Suppressor macrophage treated with lipopolysaccharide for 4 hours (primary cell): ENCODE measurements at regions not wholly inside any gene's neighbourhood (a gene's known extent, or its start where the extent isn't known, plus 50 kb on each side); places are given as distances from the start of the nearest gene placed in this dataset.

ENCODE experiments used
- DNase-seq: peaks from one replicate; pipeline ENCODE4 v3.0.0-alpha.2; 2020

- no peak for DNase-seq
Measured at GRCh38 chr9:17978773-17979172, 399.9 kb downstream of the SH3GL2 start.

DNA sequence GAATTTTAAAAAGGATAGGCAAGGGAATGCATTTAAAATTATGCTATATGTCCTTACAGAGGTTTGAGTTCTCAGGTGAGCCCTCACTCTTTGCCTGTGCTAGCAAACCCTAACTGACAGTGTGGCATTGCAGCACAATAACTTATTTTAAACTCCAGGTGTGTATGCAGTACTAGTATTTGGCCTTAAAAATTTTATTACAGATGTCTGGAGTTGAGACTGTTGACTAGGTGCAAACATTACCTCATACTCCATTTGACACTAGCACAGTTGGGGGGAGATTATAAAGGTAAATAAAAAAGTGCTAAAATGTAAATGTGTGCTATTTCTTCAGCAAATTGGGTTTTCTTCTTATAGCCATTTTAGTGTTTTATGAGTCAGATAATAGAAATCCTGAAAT, 407.7 kb downstream of the SH3GL2 start:
- DNase-seq: no peak

GRCh38 chr9:17987189-17987588, 408.3 kb downstream of the SH3GL2 start:
- no peak for DNase-seq

DNA sequence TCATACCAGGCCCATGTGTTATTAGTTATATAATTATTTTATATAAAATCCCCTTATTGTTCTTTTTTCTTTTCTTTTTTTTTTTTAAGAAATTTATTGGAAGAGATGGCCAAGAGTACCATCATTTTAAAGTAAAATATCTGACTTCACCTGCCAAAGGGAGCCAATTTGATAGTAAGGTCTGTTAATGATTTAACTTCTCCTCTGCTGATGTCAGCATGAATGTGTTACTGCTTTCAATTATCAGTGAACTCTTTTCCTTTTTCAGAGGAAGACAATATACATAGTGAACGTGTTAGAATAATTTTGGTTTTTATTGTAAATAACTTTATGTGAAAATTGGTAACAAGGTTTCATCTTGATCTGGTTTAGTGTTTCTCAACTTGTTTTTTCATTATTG, 409.6 kb downstream of the SH3GL2 start:
- no peak for DNase-seq

- DNase-seq: no peak
Measured at GRCh38 chr9:17990602-17991001, 411.7 kb downstream of the SH3GL2 start.

GRCh38 chr9:17993024-17993423, 414.2 kb downstream of the SH3GL2 start:
- no peak for DNase-seq

- DNase-seq: no peak
Measured at GRCh38 chr9:17994695-17995425, 416.0 kb downstream of the SH3GL2 start.

DNA sequence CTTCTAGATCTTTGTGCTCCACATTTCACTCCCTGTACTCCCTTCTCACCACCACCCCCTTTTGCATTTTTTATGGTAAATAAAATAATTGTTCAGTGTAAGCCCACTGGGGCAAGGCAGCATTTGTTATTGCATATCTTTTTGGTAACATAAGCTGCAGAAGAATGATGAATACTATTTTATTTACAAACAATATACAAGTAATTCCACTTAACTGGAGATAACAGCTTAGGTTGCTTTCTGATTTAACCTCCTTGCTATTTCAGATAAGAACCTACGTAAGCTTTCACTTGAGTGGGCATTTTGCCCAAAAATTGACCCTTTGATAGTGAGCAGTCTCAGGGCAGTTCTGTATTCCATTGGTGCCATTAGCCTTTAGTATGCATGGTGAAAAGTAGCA, 417.9 kb downstream of the SH3GL2 start:
- no peak for DNase-seq

DNA sequence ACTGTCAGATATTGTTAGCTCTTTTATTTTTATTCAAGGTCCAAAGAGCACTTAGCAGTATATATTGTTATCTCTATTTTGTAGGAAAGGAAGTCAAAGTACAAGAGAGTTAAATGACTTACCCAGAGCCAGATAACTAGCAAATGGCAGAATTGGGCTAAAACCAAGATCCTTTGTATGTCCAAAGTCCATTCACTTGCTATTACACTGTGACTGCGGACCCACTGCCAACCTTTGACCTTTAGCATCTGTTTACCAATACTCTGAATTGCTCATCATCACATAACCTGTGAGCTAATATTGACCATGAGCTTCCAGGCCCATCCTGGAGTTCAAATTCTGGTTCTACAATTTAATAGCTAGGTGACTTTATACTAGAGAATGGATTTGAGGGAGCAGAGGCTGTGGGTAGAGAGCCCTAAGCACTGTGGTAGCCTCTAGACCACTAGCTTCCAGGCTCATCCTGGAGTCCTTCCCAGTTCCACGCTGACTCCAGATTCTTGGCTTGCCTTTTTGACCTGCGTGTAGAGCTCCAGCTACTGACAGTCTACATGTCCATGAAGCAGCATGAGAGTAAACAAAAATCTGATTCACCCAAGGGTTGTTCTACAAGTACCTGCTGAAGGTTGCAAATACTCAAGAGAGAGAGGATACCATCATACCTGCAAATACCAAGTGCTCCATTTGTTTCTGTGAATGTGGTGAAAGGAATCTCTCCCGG, 424.0 kb downstream of the SH3GL2 start:
- DNase-seq: no peak

GRCh38 chr9:18006591-18006990, 427.7 kb downstream of the SH3GL2 start:
- no peak for DNase-seq

- no peak for DNase-seq
Measured at GRCh38 chr9:18007621-18008020, 428.8 kb downstream of the SH3GL2 start.

- DNase-seq: no peak
Measured at GRCh38 chr9:18009902-18010301, 431.0 kb downstream of the SH3GL2 start.

DNA sequence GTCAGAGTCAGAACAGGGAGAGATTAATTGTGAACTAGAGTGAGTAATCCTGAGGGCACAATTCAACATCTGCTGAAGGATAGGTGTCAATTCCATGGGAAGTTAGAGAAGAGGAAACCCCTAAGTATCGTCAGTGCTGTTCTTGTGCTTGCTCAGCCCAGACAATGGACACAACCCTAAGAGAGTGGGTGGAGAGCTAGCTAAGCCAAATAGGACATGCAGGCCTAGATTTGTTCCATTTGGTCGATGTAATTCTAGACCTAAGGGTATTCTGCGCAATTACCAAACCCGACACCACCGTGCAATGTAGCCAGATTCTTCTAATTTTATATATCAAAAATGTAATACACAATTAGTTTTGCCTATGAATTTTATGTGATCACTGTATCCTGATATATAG, 431.6 kb downstream of the SH3GL2 start:
- DNase-seq: no peak

DNA sequence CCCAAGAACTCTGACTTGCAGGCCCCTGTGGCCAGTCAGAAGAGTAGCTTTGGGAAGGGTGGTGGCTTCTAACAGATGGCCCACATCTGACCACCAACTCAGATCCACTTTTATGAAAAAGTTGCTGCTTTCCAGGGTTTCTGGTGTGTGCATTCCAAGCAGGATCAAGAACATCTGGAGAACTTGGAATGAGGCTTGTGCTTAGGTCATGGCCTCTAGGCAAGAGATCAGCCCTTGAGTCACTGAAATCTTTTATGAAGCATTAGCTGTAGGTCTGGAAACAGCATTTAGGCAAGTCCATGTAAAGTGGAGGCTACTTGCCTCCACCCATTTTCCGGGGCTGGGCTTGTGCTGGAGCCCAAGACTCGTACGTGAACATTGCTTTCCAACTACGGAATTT, 433.3 kb downstream of the SH3GL2 start:
- DNase-seq: no peak

- DNase-seq: no peak
Measured at GRCh38 chr9:18014556-18014955, 435.7 kb downstream of the SH3GL2 start.

DNA sequence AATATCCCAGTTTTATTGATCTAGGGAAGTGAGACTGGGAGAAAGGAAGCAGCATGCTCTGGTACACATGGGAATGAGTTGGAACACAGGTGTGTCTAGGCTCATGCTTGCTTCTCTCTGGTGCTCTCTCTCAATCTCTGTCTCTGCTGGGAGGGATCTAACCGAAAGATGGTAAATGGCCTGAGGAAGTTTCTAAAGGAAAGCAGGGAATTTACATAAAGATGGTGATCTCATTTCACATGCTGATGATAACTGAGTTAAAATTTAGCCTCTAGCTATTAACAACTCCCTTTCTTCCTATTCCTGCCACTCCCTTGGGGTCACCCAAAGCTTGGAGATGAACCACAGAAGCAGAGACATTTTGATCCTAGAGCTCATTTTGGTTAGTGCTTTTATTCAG, 436.2 kb downstream of the SH3GL2 start:
- no peak for DNase-seq

DNA sequence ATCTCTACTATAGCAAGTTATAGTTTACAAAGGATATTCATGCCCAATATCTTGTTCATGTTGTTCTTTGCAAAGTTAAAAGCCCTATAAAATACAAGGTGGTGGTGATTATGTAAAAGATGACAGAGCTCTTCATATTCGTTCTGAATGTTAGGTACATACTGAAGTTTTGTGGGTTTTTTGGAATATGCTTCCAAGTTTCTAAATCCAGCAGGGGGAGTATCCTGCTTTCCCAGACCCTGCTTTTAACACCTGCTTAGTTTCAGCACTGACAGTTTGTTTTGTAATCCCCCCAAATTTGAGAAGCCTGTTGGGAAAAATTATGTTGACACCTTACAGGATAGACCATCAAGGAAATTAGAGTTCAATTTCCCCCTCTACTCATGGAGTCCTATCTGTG, 438.3 kb downstream of the SH3GL2 start:
- no peak for DNase-seq

DNA sequence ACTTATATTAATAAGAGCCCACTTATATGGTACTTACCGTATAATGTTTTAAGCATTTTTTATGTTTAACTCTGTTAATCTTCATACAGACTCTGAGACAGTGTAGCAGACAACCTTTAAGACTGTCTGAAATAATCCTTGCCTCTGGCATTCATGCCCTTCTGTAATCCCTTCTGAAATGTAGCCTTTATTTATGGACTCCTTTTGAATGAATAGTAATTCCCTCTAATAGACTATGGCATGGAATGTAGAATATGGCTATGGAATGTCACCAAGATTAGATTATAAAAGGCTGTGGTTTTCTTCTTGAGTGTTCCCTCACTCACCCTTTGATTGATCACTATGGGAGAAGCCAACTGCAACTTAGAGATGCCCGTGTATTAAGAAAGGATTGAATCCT, 439.4 kb downstream of the SH3GL2 start:
- no peak for DNase-seq

DNA sequence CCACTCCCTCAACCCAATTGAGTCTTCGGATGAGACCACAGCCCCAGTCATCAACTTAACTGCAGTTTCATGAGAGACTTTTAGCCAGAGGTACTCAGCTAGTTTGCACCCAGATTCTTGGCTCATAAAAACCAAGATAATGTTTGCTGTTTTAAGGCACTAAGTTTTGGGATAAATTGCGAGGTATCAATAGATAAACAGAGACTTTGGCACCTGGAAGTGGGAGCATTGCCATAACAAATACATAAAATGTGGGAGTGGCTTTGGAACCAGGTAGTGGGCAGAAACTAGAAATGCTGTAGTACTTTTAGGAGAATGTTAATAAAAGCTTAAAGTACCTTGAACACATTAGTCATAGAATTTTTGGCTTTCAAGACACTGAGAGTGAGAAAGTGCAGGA, 439.8 kb downstream of the SH3GL2 start:
- DNase-seq: no peak

DNA sequence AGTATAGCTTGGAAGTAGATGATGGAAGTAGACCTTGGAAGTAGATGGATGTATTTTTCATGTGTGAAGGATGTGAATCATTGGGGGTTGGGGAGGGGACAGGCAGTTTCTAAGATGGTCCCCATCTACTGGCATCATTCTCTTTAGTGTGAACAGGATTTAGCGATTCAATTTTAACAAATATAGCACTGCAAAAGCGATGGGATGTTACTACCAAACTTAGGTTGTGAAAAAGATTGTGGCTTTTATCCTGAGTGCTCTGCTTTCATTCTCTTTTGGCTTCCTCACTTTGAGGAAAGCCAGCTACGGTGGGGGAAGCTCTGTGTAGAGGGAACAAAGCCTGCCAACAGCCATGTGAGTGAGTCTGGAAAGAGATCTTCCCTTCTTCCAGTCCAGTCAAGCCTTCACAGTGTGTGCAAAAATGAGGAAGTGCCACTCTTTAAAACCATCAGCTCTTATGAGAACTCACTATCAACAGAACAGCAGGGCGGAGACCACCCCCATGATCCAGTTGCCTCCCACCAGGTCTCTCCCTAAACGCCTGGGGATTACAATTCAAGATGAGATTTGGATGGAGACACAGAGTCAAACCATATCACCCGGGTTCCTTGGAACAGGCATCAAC, 441.4 kb downstream of the SH3GL2 start:
- no peak for DNase-seq

DNA sequence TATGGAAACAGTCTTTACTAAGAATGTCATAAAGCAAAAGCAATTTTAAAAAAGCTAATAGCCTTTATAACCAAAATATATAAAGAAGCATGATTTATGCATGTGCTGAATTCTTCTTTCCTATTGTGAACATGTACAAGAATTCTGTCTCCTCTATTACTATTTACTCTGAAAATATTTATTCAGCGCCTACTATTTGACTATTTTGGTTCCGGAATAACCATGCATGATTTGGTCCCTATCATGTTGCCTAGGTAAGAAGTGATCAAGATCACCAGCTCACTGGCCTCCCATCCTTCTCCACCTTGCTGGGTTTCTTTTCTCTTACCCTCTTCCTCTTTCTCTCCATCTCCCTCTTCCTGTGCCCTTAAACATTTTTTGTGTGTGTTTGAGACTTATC, 443.8 kb downstream of the SH3GL2 start:
- DNase-seq: no peak

GRCh38 chr9:18023332-18023731, 444.5 kb downstream of the SH3GL2 start:
- no peak for DNase-seq

DNA sequence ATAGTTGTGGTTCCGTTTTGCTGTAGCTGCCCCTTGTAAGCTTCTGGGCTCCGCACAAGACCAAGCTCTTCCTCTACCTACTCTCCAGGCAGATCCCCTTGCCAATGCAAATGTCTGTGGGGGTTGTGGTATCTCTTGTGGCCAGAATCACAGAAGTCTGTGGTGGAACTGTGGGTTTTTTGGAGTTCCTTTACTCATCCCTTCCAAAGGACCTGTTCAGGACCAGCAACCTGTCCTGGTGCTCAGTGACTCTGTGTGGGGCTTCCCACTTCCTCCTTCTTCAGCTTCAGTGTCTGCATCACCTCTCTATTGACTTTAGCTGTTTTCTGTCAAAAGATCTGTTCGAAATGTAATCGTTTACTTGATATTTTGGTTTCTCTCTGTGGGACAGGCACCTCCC, 441.3 kb upstream of the ADAMTSL1 start:
- no peak for DNase-seq

DNA sequence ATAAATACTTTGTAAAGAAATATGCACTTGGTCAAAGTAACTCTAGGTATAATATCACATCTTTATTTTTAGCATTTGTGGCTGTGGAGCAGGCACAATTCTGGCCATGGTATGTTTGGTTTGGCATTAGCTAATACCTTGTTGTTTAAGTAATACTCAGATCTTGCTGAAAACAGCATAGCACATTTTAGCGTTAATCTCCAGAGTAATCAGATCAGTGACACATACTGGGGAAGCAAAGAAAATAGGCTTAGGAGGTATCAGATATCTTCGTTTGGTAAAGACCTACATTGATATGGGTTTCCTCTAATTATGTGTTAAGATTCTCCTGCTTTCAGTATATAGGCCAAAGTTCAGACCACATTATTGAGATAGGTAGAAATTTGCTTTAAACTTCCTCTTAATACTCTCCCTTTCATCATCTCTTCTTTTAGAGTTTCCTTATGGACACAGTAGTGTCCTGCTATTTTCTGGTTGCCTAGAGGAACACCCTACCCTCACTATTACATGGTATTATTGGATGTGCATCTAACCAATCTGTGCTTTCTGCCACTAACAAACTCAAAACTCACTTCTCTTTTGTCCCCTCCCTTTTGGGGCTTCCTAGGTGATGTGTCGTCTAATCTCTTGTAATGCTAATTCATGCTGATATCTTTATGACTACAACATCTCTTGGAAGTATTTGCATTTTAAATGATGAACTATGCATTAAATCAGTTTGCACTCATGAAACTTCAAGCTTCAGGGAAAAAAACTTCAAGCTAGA, 437.3 kb upstream of the ADAMTSL1 start:
- no peak for DNase-seq
